Muscle layer of colon (tissue), 2 donors: ENCODE measurements at regions not wholly inside any gene's neighbourhood (a gene's known extent, or its start where the extent isn't known, plus 50 kb on each side); places are given as distances from the start of the nearest gene placed in this dataset.
"Not testable (repeated sequence)": the region's sequence is repeated elsewhere in the genome, so short reads cannot be mapped to it uniquely, and the experiment has no call there.

Experiments used
- H3K27ac ChIP-seq: one replicate; pipeline ENCODE4 v1.7.0; 2013; ENCODE audit warnings: low read depth, mild to moderate bottlenecking, low read length, moderate library complexity
- H3K27me3 ChIP-seq, 2 donors: one replicate each; pipeline ENCODE4 v1.7.0; 2013; ENCODE audit warnings: low read length in 2 of 2, mild to moderate bottlenecking in 2 of 2; ENCODE audit not compliant: insufficient read depth in 2 of 2, control insufficient read depth in 1 of 2
- H3K36me3 ChIP-seq: one replicate; pipeline ENCODE4 v1.7.0; 2013; ENCODE audit warnings: mild to moderate bottlenecking, low read length; ENCODE audit not compliant: insufficient read depth
- H3K4me1 ChIP-seq: one replicate; pipeline ENCODE4 v1.7.0; 2013; ENCODE audit warnings: mild to moderate bottlenecking, low read length; ENCODE audit not compliant: insufficient read depth
- H3K4me3 ChIP-seq, 2 donors: one replicate each; pipeline ENCODE4 v1.7.0; 2013; ENCODE audit warnings: low read length in 2 of 2, low read depth in 1 of 2, mild to moderate bottlenecking in 1 of 2, moderate library complexity in 1 of 2
- H3K9ac ChIP-seq: one replicate; pipeline ENCODE4 v1.7.0; 2013; ENCODE audit warnings: low read length
- H3K9me3 ChIP-seq: one replicate; pipeline ENCODE4 v1.7.0; 2013; ENCODE audit warnings: mild to moderate bottlenecking, low read length
- donor health status: abdominal sarcoma.
- donor health status: Adenocarcinoma of cecum.

DNA sequence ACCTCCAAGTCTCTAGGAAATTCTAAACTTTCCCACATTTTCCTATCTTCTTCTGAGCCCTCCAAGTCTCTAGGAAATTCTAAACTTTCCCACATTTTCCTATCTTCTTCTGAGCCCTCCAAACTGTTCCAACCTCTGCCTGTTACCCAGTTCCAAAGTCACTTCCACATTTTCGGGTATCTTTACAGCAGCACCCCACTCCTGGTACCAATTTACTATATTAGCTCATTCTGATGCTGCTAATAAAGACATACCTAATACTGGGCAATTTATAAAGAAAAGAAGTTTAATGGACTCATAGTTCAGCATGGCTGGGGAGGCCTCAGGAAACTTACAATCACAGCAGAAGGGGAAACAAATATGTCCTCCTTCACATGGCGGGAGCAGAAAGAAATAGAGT is 122.4 kb upstream of the PCGF5 start:
- H3K36me3 ChIP-seq, H3K4me1 ChIP-seq, H3K27me3 ChIP-seq, H3K9me3 ChIP-seq, H3K4me3 ChIP-seq, H3K9ac ChIP-seq, H3K27ac ChIP-seq: not testable (repeated sequence)

DNA sequence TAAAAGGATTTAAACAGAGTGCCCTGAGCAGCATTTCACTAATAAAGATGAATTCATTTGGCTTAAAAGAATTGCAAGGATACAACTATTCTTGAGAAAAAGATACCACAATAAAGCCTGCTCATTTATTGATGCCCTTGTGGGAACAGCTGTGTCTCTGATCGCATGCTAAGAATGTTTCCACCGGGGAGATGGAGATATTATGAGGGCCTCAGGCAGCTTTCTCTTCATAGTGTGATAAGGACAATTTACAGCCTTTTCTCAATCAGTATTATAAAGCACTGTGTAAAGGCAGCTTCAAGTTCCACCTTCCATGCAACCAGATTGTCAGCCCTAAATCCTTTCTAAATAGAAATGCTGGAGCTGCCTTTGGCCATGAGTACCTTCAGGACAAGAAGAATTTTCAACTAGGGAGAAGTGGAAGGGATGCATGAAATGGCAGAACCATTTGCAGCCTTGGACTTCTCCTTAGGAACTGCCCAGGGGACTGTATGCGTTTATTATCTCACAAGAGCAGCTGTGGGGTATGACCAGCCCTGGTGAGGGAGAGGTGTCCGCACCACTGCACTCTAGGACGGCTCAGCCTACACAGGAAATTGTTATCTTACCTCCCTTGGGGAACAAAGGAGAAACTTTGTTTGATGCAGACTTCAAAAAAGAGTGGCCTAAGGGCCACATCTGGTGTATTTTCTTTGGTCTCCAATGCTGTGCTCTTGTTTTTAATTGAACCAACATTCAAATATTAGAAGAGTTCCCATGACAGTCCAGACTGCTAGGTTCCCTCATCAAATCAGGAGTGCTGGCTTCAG is 116.9 kb upstream of the PCGF5 start:
- H3K4me3 ChIP-seq, result no peak overlapping the region
- no peaks in the 10 kb centered on the region for H3K36me3 ChIP-seq
- H3K9ac ChIP-seq, result no peak overlapping the region
- no peaks in the 10 kb centered on the region for H3K4me1 ChIP-seq
- H3K27ac ChIP-seq, result no peak overlapping the region
- H3K27me3 ChIP-seq, result no peaks in the 10 kb centered on the region
- no peaks in the 10 kb centered on the region for H3K9me3 ChIP-seq

DNA sequence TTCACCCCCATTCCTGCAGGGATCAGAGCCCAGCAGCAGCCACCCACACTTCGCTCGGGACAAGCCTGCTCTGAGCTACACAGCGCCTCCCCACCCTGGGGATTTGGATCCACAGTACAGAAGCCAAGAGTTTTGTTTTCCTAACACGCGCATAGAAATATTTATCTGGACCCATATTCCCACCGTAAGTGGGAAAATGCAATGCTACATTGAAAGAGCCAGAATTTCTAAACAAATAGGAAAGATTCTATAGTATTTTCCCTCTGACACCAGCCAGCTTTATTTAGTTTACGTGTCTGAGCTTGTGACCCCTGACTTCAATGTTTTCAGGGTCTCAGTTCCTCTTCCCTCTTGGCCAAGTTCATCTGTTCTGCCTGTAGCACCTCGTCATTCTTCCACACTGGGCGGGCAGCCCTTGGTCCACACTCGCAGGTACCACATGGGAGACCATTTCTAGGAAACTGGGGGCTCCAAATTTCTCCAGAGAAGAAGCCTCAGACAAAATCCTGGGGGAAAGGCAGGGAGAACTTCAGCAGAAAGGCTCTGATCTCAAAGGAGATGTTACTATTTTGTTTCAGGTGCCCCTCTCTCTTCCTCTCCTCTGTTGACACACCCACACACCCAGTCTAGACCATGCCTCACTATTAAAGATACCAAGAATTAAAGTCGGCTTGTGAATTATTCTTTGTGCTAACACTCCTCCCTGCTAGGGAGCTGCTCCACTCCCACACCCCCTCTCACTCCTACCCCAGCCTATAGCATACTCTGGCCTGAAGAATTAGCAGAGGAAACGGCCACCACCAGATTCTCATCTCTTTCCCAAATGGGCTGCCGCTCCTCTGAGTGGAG is 116.0 kb upstream of the PCGF5 start:
- Histone ChIP-seq H3K27me3 (no peaks in the 10 kb centered on the region), H3K9ac (no peak overlapping the region)

DNA sequence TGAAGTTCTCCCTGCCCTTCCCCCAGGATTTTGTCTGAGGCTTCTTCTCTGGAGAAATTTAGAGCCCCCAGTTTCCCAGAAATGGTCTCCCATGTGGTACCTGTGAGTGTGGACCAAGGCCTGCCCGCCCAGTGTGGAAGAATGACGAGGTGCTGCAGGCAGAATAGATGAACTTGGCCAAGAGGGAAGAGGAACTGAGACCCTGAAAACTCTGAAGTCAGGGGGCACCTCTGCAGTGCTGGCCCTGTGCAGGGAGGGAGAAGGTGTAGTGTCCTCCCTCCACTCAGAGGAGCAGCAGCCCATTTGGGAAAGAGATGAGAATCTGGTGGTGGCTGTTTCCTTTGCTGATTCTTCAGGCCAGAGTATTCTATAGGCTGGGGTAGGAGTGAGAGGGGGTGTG is 115.2 kb upstream of the PCGF5 start:
- no peaks in the 10 kb centered on the region for H3K9me3 ChIP-seq
- H3K36me3 ChIP-seq, result no peaks in the 10 kb centered on the region
- no peaks in the 10 kb centered on the region for H3K4me1 ChIP-seq
- no peak overlapping the region for H3K27ac ChIP-seq
- no peaks in the 10 kb centered on the region for H3K27me3 ChIP-seq
- H3K9ac ChIP-seq, result no peak overlapping the region
- H3K4me3 ChIP-seq, result no peak overlapping the region

More for the DNA sequence above, 116.0 kb upstream of the PCGF5 start:
- H3K9me3 ChIP-seq, result no peaks in the 10 kb centered on the region
- no peak overlapping the region for H3K27ac ChIP-seq
- no peaks in the 10 kb centered on the region for H3K36me3 ChIP-seq
- no peaks in the 10 kb centered on the region for H3K4me1 ChIP-seq
- H3K4me3 ChIP-seq, result no peak overlapping the region

DNA sequence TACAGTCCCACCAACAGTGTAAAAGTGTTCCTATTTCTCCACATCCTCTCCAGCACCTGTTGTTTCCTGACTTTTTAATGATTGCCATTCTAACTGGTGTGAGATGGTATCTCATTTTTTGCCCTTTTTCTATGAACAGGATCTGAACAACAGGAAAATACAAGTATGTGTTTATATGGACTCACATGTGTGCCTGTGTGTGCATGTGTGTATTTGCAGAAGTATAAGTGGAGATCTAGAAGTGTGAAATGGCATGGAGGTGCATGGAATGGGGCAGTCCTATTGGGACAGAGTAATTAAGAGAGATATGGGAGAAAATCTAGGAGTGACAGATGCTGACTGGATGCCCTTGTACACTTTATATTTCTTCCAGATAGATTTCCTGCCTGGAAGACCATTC is 111.6 kb upstream of the PCGF5 start:
- Histone ChIP-seq H3K27me3 (no peaks in the 10 kb centered on the region), H3K9me3 (no peaks in the 10 kb centered on the region), H3K9ac (no peak overlapping the region), H3K36me3 (no peaks in the 10 kb centered on the region), H3K4me3 (no peak overlapping the region), H3K4me1 (no peaks in the 10 kb centered on the region), H3K27ac (no peak overlapping the region)

DNA sequence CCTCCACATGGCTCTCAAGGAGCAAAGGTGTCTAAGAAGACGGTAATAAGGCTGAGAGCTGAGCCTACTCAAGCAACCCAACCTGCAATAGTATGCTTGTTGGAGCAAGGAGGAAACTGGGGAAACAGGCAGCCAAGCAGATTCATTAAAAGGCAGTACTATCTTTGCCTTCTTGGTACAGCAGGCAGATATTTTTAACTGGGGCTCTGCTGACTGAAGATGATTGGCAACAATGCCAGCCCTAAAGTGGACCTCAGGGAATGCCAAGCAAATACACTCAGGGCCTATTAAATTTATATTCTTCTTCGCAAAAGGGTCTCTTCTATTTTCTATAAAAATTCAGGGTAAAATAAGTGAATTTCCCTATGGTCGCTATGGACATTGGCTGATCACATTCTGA is 109.4 kb upstream of the PCGF5 start:
- no peak overlapping the region for H3K9ac ChIP-seq
- no peak overlapping the region for H3K4me3 ChIP-seq
- no peaks in the 10 kb centered on the region for H3K27me3 ChIP-seq
- H3K9me3 ChIP-seq, result no peaks in the 10 kb centered on the region
- no peaks in the 10 kb centered on the region for H3K4me1 ChIP-seq
- no peak overlapping the region for H3K27ac ChIP-seq
- no peaks in the 10 kb centered on the region for H3K36me3 ChIP-seq

DNA sequence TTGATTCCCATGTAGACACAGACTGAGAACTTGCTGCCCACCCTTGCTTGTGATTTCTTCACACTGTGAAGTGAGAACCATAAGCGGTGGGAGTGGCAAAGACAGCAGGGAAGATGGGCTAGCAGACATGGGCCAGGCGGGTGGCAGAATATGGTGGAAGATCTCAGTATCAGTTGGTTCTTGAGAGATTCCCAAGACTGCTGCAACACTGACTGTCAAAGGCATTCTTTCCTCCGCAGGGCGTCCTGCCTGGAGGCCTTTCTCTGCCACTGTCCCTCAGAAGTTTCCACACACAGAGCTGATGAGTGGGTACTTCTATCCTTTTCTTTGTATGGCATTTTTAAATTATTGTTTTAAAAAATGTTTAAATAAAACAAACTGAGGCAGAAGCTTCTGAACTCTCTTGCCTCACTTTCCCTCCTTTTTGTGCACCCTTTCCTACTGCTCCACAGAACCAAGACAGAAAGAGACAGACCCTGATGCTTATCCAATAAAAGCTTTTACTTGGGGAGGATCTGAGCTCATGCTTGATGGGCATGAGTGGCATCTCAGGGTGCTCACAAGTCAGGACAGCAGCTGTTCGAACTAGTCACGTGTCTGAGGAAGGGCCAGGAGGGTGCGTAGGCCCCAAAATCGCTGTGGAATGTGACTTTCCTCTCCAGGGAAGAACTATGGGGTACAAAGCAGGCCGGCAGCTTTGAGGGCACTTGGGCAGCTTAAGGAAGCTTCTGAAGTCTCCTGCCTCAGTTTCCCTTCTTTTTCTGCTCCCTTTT is 104.7 kb upstream of the PCGF5 start:
- Histone ChIP-seq H3K4me1 (no peaks in the 10 kb centered on the region), H3K27ac (no peak overlapping the region), H3K4me3 (no peak overlapping the region), H3K27me3 (no peaks in the 10 kb centered on the region), H3K9ac (no peak overlapping the region), H3K9me3 (no peaks in the 10 kb centered on the region), H3K36me3 (no peaks in the 10 kb centered on the region)

DNA sequence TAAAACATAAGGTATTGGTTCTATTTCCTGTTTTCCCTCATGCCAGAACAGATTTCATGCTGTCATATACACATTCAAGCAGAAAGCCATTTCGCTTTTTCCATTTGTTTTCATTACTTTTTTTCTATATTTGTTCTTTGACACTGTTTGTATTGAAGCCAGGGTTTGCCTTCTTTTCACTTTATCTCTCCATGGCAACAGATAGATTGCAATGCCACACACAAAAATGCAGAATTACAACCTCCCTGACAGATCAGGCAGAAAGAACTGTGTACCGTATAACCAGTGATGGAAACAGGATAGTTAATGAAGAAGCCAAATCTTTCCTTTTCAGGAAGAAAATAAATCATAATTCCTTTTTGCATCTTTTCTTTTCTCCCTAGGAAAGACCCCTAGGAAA is 103.0 kb upstream of the PCGF5 start:
- Histone ChIP-seq H3K27me3 (no peaks in the 10 kb centered on the region), H3K4me1 (no peaks in the 10 kb centered on the region), H3K27ac (no peak overlapping the region), H3K9ac (no peak overlapping the region), H3K4me3 (no peak overlapping the region), H3K36me3 (no peaks in the 10 kb centered on the region), H3K9me3 (no peaks in the 10 kb centered on the region)

DNA sequence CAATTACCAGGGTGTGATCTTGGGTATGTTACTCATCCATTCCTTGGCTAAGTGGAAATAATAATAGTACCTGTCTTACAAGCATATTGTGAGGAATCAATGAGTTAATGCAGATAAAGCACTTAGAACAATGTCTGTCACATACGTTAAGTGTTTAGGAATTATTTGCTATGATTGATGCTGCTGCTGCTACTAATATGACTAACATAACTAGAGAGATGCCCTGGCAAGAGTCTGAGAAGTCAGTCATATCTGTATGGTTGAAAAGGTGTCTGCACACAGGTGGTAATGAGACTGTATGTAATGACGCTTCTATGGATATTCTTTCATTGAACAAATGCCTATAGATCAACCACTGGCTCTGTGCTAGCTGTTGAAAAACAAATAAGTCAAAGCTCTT is 100.1 kb upstream of the PCGF5 start:
- H3K27ac ChIP-seq, result no peak overlapping the region
- no peaks in the 10 kb centered on the region for H3K9me3 ChIP-seq
- no peaks in the 10 kb centered on the region for H3K27me3 ChIP-seq
- no peak overlapping the region for H3K4me3 ChIP-seq
- H3K9ac ChIP-seq, result no peak overlapping the region
- no peaks in the 10 kb centered on the region for H3K36me3 ChIP-seq
- no peaks in the 10 kb centered on the region for H3K4me1 ChIP-seq

DNA sequence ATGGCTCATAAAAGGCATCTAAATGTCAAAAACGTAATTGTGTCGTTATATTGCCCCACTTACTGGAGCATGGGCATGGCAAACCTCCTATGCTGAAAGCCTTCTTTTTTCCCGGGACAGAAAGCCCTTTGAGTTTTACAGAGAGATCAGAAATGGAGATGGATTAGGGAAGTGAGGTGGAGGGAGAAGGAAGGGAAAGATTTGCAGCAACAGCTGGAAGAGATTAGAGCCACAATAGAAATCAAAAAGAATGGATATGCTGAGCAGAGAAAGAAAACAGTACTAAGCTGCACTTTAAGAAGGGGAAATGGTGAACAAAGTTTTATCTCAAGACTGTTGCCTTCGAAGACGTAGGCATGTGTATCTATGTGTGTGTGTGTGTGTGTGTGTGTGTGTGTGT is 97.2 kb upstream of the PCGF5 start:
- no peaks in the 10 kb centered on the region for H3K9me3 ChIP-seq
- no peaks in the 10 kb centered on the region for H3K36me3 ChIP-seq
- H3K4me1 ChIP-seq, result no peaks in the 10 kb centered on the region
- no peak overlapping the region for H3K4me3 ChIP-seq
- H3K27ac ChIP-seq, result no peak overlapping the region
- H3K27me3 ChIP-seq, result no peaks in the 10 kb centered on the region
- no peak overlapping the region for H3K9ac ChIP-seq

DNA sequence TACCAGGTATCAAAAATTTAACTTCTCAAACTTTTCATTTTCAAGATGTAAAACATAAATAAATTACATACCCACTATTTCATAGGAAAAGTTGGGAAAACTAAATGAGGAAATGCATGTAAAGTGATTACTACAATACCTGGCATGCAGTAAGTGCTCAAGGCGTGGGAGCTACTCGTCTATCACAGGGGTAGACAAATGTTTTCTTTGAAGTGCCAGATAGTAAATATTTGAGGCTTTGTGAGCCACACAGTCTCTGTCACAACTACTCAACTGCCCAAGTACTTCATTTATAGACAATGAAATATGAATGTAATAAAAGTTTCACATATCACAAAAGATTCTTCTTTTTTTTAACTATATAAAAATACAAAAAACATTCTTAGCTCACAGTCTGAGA is 96.4 kb upstream of the PCGF5 start:
- Histone ChIP-seq H3K27me3 (no peaks in the 10 kb centered on the region), H3K9me3 (no peaks in the 10 kb centered on the region), H3K36me3 (no peaks in the 10 kb centered on the region), H3K9ac (no peak overlapping the region), H3K27ac (no peak overlapping the region), H3K4me1 (no peaks in the 10 kb centered on the region), H3K4me3 (no peak overlapping the region)
